ENCODE measurements at regions not wholly inside any gene's neighbourhood (a gene's known extent, or its start where the extent isn't known, plus 50 kb on each side); places are given as distances from the start of the nearest gene placed in this dataset.

- POLR2A ChIA-PET: no interaction called here
- Mint-ChIP-seq H3K27ac (no peak overlapping the region), H3K9me3 (no peaks in the 10 kb centered on the region), H3K4me3 (no peak overlapping the region), H3K36me3 (ENCODE audit: low read depth) (no peaks in the 10 kb centered on the region), H3K4me1 (no peaks in the 10 kb centered on the region), H3K27me3 (peaks cover 2% of the 10 kb centered on the region)
- intact Hi-C loops (cut with micrococcal nuclease): no loop called here
- no peak for TF ChIP-seq CTCF (IDR thresholded peaks at IDR 0.05)
- ATAC-seq (ENCODE audit: low read depth) (no peak), DNase-seq (no peak)
- CTCF ChIA-PET: no interaction called here
Observed at GRCh38 chr18:45497595-45498286, 117.5 kb upstream of the SLC14A2 start.

DNA sequence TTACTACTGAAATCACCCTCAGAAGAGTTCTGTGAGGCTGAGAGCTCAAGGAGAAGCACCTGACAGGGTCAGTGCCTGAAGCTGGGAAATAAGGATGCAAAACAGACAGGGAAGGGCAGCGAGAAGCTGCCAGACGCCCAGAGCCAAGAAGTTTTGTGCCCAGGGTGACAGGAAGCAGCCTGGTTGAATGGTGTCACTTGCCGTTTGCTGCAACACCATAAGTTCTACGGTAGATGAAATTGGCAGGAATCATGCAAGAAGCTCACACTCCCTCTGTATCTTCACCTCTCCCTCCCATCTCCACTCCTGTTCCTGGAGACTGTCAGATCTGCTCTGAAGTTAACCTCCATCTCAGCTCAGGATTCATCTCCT, 117.0 kb upstream of the SLC14A2 start:
- intact Hi-C loops (cut with micrococcal nuclease): no loop called here
- TF ChIP-seq CTCF (IDR thresholded peaks at IDR 0.05): no peak
- H3K4me1 Mint-ChIP-seq: no peaks in the 10 kb centered on the region

GRCh38 chr18:45503990-45504389, 111.3 kb upstream of the SLC14A2 start:
- ATAC-seq (ENCODE audit: low read depth): no peak
- no peak for DNase-seq
- no peaks in the 10 kb centered on the region for H3K36me3 Mint-ChIP-seq (ENCODE audit: low read depth)
- POLR2A ChIA-PET: no interaction called here
- no peaks in the 10 kb centered on the region for H3K4me1 Mint-ChIP-seq
- no peak for TF ChIP-seq CTCF (IDR thresholded peaks at IDR 0.05)
- intact Hi-C loops (cut with micrococcal nuclease): no loop called here
- H3K27me3 Mint-ChIP-seq: no peaks in the 10 kb centered on the region
- no peak overlapping the region for H3K4me3 Mint-ChIP-seq
- no peak overlapping the region for H3K27ac Mint-ChIP-seq
- H3K9me3 Mint-ChIP-seq: no peaks in the 10 kb centered on the region
- CTCF ChIA-PET: no interaction called here

More for the DNA sequence above, 117.0 kb upstream of the SLC14A2 start:
- H3K4me3 Mint-ChIP-seq: no peak overlapping the region
- H3K36me3 Mint-ChIP-seq (ENCODE audit: low read depth): no peaks in the 10 kb centered on the region
- H3K9me3 Mint-ChIP-seq: no peaks in the 10 kb centered on the region
- DNase-seq: no peak
- no peak for ATAC-seq (ENCODE audit: low read depth)
- no peak overlapping the region for H3K27ac Mint-ChIP-seq
- ChIA-PET POLR2A (no interaction called here), CTCF (no interaction called here)
- H3K27me3 Mint-ChIP-seq: peaks cover 2% of the 10 kb centered on the region

DNA sequence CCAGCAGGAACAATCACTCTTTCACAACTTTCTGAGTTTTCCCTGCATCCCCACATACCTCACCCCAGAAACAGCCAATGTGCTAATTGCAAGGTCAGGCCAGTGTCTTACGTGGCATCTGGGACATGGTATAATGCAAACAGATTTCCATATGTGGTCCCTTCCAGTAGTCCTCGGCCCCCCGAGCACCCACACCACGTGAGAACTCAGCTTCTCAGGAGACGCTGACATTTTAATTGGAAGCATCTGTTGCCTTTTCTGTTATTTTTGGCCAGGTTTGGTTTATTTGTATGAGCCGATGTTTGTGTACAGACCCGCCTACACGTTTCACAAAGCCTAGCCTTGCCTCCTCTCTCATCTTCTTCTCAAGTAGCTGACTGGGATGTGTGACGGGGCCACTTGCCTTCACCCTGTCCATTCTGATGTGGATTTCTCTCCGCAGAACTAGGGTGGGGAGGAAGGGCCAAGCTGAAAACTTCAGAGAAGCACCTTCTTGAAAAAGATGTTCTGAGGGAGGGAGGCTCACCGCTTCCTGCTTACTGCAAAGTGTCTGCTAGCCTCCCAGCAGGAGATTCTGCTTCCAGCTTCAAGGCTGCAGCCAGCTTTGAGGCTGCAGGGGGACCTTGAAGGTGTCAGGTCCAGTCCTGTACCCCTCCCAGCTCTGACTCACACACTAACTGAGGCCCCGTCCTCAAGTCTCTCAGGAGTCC, 109.6 kb upstream of the SLC14A2 start:
- TF ChIP-seq CTCF (IDR thresholded peaks at IDR 0.05): no peak
- no peak overlapping the region for H3K27ac Mint-ChIP-seq
- H3K27me3 Mint-ChIP-seq: no peaks in the 10 kb centered on the region
- ChIA-PET POLR2A (no interaction called here), CTCF (no interaction called here)
- intact Hi-C loops (cut with micrococcal nuclease): no loop called here
- no peaks in the 10 kb centered on the region for H3K36me3 Mint-ChIP-seq (ENCODE audit: low read depth)
- ATAC-seq (ENCODE audit: low read depth) (no peak), DNase-seq (no peak)
- H3K4me1 Mint-ChIP-seq: no peaks in the 10 kb centered on the region
- no peaks in the 10 kb centered on the region for H3K9me3 Mint-ChIP-seq
- no peak overlapping the region for H3K4me3 Mint-ChIP-seq

DNA sequence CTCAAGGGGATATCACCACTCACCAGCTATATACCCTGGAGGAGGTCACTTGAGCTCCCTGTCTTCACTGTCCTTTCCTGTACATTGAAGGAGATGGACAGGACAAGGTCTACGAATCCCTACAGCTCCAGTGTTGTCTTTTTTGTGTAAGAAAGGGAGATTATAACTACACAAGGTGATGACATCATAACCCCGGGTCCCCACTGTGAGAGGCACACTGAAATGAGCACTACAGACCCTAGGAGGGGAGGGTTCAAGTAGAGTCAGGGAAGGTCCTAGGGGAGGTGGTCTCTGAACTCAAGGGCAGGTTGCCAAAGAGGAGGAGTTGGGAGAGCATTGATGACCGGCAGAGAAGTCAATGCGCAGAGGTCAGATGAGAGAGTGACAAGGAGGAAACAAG, 108.3 kb upstream of the SLC14A2 start:
- intact Hi-C loops (cut with micrococcal nuclease): no loop called here
- no peaks in the 10 kb centered on the region for H3K9me3 Mint-ChIP-seq
- no peaks in the 10 kb centered on the region for H3K4me1 Mint-ChIP-seq
- ATAC-seq (ENCODE audit: low read depth) (no peak), DNase-seq (no peak)
- H3K27me3 Mint-ChIP-seq: no peaks in the 10 kb centered on the region
- H3K36me3 Mint-ChIP-seq (ENCODE audit: low read depth): no peaks in the 10 kb centered on the region
- CTCF ChIA-PET: no interaction called here
- TF ChIP-seq CTCF (IDR thresholded peaks at IDR 0.05): no peak
- POLR2A ChIA-PET: no interaction called here
- no peak overlapping the region for H3K27ac Mint-ChIP-seq
- H3K4me3 Mint-ChIP-seq: no peak overlapping the region
